HepG2 (cell line): ENCODE measurements at regions not wholly inside any gene's neighbourhood (a gene's known extent, or its start where the extent isn't known, plus 50 kb on each side); places are given as distances from the start of the nearest gene placed in this dataset.

Experiments used
- EZH2 ChIP-seq: conservative IDR thresholded peaks from 2 replicates; pipeline ENCODE4 v1.6.1; 2012; ENCODE audit warnings: mild to moderate bottlenecking, low read depth, low read length, moderate library complexity
- MAFK ChIP-seq, 2 experiments: IDR thresholded peaks in 1 of 2; conservative IDR thresholded peaks in 1 of 2; 2 replicates each; pipeline ENCODE4 v1.6.1; 2011; ENCODE audit warnings: improper control_type of control experiment in 2 of 2, low read length in 2 of 2
- RFX3 ChIP-seq: IDR thresholded peaks from 2 replicates; pipeline ENCODE4 v1.6.1; 2016; ENCODE audit warnings: missing biosample characterization, missing genetic modification reagents
- ZNF292 ChIP-seq: sonication (generic); formaldehyde crosslinking; IDR thresholded peaks from 2 replicates; pipeline ENCODE4 v1.8.1; 2022; ENCODE audit warnings: mild to moderate bottlenecking, low read depth, missing genetic modification reagents, borderline replicate concordance
- ZNF33A ChIP-seq: sonication (generic); formaldehyde crosslinking; IDR thresholded peaks from 2 replicates; pipeline ENCODE4 v1.5.1; 2020; ENCODE audit warnings: missing genetic modification reagents, mild to moderate bottlenecking, moderate library complexity, borderline replicate concordance

- TF ChIP-seq MAFK (conservative IDR thresholded peaks at IDR 0.05 in 1 of 2, IDR thresholded peaks at IDR 0.05 in 1 of 2; ENCODE audit: low read length in 2 of 2) (no peak), EZH2 (no peak), RFX3 (CRISPR knock-in tag) (no peak), ZNF292 (CRISPR knock-in tag) (no peak), ZNF33A (CRISPR knock-in tag) (no peak)
Observed at GRCh38 chrX:121356139-121356849, 308.9 kb downstream of the GLUD2 start.
